ENCODE measurements at regions not wholly inside any gene's neighbourhood (a gene's known extent, or its start where the extent isn't known, plus 50 kb on each side); places are given as distances from the start of the nearest gene placed in this dataset.

DNA sequence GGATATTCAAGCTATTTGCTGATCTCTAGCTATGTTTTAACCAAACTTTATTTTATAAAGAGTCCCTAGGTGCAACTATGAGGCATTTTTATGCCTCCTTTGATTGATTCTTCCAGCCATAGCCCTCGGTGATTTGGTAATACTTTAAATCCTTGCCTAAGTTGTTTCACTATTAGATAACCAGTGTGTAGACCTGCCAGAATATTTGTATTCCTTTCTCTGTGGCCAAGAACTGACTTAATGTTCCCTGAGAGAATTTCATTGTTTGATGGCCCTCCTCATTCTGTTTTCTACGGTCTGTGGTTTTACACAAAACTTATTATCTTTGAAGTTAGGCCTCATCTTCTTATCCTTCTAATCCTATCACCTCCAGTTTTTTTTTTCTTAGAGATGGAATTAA lies 109.7 kb upstream of the MDGA2 start:
- ATAC-seq, result no peak
- H3K36me3 Mint-ChIP-seq, result no peaks in the 10 kb centered on the region
- no peak overlapping the region for H3K27ac Mint-ChIP-seq
- no peak overlapping the region for H3K4me3 Mint-ChIP-seq
- H3K4me1 Mint-ChIP-seq, result no peaks in the 10 kb centered on the region
- H3K27me3 Mint-ChIP-seq, result no peaks in the 10 kb centered on the region
- H3K9me3 Mint-ChIP-seq, result peaks cover 7% of the 10 kb centered on the region

DNA sequence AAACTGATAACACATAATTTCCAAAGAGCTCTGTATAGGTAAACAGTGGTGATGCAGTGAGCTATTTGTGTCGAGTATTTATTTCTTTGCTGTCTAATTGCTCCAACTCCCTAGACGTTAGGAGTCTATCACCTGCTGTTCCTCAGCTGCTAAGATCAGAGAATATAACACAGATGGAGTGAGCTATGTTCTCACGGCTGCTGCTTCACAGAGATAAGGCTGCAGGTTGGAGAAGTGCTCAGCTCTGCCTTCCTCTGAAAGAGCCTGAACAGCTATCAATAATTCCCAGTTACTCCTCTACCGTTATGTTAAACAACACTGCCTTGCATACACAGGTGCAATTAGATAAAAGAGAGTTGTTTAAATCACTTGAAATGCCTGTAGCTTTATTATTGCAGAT lies 103.2 kb upstream of the MDGA2 start:
- no peak overlapping the region for H3K4me3 Mint-ChIP-seq
- no peaks in the 10 kb centered on the region for H3K27me3 Mint-ChIP-seq
- H3K27ac Mint-ChIP-seq, result no peak overlapping the region
- ATAC-seq, result no peak
- H3K36me3 Mint-ChIP-seq, result no peaks in the 10 kb centered on the region
- peaks cover 8% of the 10 kb centered on the region for H3K9me3 Mint-ChIP-seq
- no peaks in the 10 kb centered on the region for H3K4me1 Mint-ChIP-seq

DNA sequence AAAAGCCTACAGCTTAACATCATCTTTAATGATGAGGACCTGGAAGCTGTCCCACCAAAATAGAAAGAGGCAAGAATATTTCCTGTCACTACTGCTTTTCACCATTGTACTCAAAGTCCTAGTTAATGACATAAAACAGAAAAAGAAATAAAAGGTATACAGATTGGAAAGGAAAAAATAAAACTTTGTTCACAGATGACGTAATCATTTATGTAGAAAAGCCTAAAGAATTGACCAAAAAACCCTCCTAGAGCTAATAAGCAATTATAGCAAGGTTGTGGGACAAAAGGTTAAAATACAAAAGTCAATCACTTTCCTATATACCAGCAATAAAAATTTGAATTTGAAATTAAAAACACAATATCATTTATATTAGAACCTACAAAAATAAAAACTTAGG lies 97.2 kb upstream of the MDGA2 start:
- ATAC-seq, result no peak
- H3K4me1 Mint-ChIP-seq, result no peaks in the 10 kb centered on the region
- no peak overlapping the region for H3K27ac Mint-ChIP-seq
- peaks cover 3% of the 10 kb centered on the region for H3K9me3 Mint-ChIP-seq
- no peaks in the 10 kb centered on the region for H3K27me3 Mint-ChIP-seq
- no peak overlapping the region for H3K4me3 Mint-ChIP-seq
- no peaks in the 10 kb centered on the region for H3K36me3 Mint-ChIP-seq

DNA sequence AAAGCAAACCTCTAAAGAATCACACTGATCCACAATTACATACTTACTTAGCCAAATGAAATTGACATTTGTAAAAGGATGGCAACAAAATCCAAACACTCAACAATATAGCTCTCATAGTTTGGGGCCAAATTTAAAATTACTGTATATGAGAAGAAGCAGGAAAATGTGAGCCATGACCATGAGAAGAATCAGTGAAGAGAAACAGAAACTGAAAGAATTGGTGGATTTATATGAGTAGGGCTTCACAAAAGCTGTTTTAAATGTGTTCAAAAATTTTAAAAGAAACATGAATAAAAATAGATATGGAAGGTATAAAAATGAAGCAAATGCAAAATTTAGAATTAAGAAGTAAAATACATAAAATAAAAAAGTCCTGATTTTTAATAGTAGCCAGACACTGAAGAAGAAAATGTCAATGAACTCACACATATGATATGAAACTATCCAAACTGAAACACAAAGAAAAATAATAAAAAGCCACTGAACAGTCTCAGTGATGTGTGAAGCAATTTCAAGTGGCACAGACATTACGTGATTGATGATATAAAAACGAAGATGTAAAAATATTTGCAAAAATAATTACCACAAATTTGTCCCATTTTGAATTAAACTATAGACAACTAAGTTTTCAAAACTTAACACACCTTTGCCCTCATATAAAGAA lies 87.9 kb upstream of the MDGA2 start:
- Mint-ChIP-seq H3K27ac (no peak overlapping the region), H3K4me3 (no peak overlapping the region), H3K36me3 (no peaks in the 10 kb centered on the region), H3K4me1 (no peaks in the 10 kb centered on the region), H3K9me3 (peaks cover 13% of the 10 kb centered on the region), H3K27me3 (no peaks in the 10 kb centered on the region)
- no peak for ATAC-seq

DNA sequence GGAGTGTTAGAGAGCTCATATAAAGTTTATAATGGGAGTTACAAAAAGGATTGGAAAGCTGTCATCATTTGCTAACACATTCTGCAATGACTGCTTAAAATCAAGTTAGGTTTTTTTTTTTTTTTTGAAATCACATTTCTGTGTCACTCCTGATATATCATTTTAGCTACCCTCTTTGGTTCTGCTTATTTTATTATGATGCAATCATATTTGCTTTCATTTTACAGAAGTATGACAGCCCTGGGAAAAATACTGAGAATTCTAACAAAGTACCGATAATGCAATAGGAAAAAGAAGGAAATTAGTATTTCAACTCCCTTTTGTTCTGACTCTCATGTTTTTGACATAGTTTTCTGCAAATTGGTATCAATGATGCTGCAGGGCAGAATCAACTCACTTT lies 71.6 kb upstream of the MDGA2 start:
- Mint-ChIP-seq H3K27me3 (no peaks in the 10 kb centered on the region), H3K9me3 (no peaks in the 10 kb centered on the region), H3K4me3 (no peak overlapping the region), H3K36me3 (no peaks in the 10 kb centered on the region), H3K27ac (no peak overlapping the region), H3K4me1 (no peaks in the 10 kb centered on the region)
- no peak for ATAC-seq

DNA sequence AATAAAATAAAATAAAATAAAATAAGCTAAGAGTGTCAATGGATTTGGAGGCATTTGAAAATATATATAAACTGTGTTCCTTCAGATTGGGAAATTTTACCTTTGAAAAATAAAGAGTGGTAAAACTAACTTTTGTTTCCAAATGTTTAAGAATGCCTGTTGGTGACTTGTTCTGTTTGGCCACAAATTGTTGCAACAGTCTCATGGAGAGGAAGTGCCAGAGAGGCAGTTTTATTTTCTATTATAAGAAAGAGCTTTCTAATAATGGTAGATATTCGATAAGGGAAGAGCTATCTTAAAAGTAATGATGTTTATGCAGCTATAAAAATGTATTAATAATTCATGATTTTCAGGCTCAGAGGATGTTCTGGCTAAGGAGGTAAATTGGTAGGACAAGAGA lies 68.8 kb upstream of the MDGA2 start:
- H3K9me3 Mint-ChIP-seq, result no peaks in the 10 kb centered on the region
- H3K36me3 Mint-ChIP-seq, result no peaks in the 10 kb centered on the region
- no peak overlapping the region for H3K27ac Mint-ChIP-seq
- no peaks in the 10 kb centered on the region for H3K4me1 Mint-ChIP-seq
- no peak for ATAC-seq
- no peaks in the 10 kb centered on the region for H3K27me3 Mint-ChIP-seq
- H3K4me3 Mint-ChIP-seq, result no peak overlapping the region

DNA sequence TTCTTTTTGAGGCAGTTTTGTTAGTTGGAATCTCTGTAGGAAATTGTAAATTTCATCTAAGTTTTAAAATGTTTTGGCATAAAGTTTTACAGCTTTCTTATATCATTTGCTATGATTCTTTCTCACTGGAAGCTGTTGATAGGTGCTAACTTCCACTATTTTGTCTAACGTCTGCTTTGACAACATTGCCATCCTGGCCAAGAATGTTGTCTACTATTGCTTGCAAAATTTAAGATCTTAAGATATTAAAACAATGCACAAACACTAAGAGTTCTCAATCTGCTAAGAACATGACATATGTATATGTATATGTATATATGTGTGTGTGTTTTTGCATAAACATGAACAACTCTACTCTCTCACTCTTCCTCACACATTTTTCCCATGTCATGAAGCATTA lies 64.1 kb upstream of the MDGA2 start:
- ATAC-seq, result no peak
- Mint-ChIP-seq H3K9me3 (no peaks in the 10 kb centered on the region), H3K36me3 (no peaks in the 10 kb centered on the region), H3K4me1 (no peaks in the 10 kb centered on the region), H3K27ac (no peak overlapping the region), H3K27me3 (no peaks in the 10 kb centered on the region), H3K4me3 (no peak overlapping the region)

DNA sequence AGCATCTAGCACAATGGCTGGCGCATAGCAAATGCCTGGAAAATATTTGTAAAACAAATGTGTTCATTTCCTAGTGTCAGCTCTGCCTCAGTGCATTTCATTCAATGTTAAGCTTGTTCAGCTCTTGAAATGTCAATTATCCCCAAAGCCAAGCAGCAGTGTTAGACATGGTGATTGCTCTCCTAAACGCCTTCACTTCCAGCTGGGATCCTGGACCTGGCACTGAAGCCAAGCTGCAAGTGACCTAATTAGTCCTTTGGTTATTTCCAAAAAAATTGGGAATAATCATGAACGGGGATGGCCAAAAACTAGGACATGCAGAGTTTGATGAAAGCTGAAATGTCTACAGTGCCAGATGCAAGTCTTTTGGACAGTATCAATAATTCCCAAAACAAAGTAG lies 54.9 kb upstream of the MDGA2 start:
- ATAC-seq, result no peak
- H3K4me1 Mint-ChIP-seq, result no peaks in the 10 kb centered on the region
- no peaks in the 10 kb centered on the region for H3K9me3 Mint-ChIP-seq

More for the DNA sequence above, 54.9 kb upstream of the MDGA2 start:
- no peaks in the 10 kb centered on the region for H3K27me3 Mint-ChIP-seq
- H3K4me3 Mint-ChIP-seq, result no peak overlapping the region
- no peaks in the 10 kb centered on the region for H3K36me3 Mint-ChIP-seq
- H3K27ac Mint-ChIP-seq, result no peak overlapping the region

All from stimulated activated memory B cell treated with anti-CD40 and anti-IgM and Interleukin-4, amounts not matched to agents 10 μg/mL and 1 μg/mL and 100 μg/mL, for 72 hours (primary cell).